ENCODE measurements at regions not wholly inside any gene's neighbourhood (a gene's known extent, or its start where the extent isn't known, plus 50 kb on each side); places are given as distances from the start of the nearest gene placed in this dataset.

- no peak for TF ChIP-seq CTCF (IDR thresholded peaks at IDR 0.05; ENCODE audit: low read depth, low read length)
- TF ChIP-seq POLR2A (IDR thresholded peaks at IDR 0.05; ENCODE audit: extremely low read depth, insufficient read length): no peak
- TF ChIP-seq MAX (IDR thresholded peaks at IDR 0.05; ENCODE audit: low read depth, low read length): no peak
- no peak for TF ChIP-seq MYC (IDR thresholded peaks at IDR 0.05; ENCODE audit: low read depth, low read length)
Observed at GRCh38 chr1:30335997-30336390, 387.4 kb downstream of the MATN1 start.

Measured in NB4 (cell line).